Esophagus muscularis mucosa (tissue), 3 donors: ENCODE measurements at regions not wholly inside any gene's neighbourhood (a gene's known extent, or its start where the extent isn't known, plus 50 kb on each side); places are given as distances from the start of the nearest gene placed in this dataset.
A peak's percentile ranks its signal among the peaks of the same experiment; 100 is the strongest.
"Not testable (repeated sequence)": the region's sequence is repeated elsewhere in the genome, so short reads cannot be mapped to it uniquely, and the experiment has no call there.

Experiments used
- POLR2AphosphoS5 ChIP-seq, 2 donors: sonication (generic); formaldehyde crosslinking; IDR thresholded peaks; one replicate each; pipeline ENCODE4 v1.6.1; 2017; ENCODE audit warnings: antibody characterized with exemption in 2 of 2
- TF ChIP-seq, protein P1 (sequence below), 3 experiments: fragments of 200-600 bp in 2 of 3; fragments of 450-650 bp in 1 of 3; sonication (generic) in 2 of 3; IDR thresholded peaks; one replicate each; pipeline ENCODE4 v1.5.1; 2017 to 2019; ENCODE audit warnings: antibody characterized with exemption in 3 of 3, mild to moderate bottlenecking in 2 of 3, moderate library complexity in 1 of 3

DNA sequence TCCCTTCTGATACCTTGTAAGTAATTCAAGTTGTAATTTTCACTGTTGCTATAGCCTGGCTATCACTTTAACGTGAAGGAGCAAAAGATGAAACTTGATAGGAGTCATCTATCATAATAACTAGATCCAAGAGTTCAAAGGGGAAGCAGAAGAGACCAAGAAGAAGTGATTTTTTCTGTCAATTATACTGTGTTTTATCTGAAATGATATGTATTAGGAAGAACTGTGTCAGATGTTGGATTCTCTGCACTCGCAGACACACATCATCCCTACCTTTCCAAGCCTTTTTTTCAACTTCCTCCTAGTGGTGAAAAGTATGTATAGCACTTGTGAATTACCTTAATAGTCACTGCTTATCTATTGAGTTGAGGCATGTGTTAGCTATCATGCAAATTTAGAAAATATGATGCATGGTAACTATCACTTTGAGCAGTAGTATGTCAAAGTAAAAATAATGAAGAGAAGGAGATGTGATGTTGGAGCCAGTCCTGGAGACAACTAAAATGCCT is 864.2 kb downstream of the PRIM2 start:
- TF ChIP-seq, protein P1, sequence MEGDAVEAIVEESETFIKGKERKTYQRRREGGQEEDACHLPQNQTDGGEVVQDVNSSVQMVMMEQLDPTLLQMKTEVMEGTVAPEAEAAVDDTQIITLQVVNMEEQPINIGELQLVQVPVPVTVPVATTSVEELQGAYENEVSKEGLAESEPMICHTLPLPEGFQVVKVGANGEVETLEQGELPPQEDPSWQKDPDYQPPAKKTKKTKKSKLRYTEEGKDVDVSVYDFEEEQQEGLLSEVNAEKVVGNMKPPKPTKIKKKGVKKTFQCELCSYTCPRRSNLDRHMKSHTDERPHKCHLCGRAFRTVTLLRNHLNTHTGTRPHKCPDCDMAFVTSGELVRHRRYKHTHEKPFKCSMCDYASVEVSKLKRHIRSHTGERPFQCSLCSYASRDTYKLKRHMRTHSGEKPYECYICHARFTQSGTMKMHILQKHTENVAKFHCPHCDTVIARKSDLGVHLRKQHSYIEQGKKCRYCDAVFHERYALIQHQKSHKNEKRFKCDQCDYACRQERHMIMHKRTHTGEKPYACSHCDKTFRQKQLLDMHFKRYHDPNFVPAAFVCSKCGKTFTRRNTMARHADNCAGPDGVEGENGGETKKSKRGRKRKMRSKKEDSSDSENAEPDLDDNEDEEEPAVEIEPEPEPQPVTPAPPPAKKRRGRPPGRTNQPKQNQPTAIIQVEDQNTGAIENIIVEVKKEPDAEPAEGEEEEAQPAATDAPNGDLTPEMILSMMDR (IDR thresholded peaks at IDR 0.05), result peak in 1 of 3 experiments; percentile 2
- not testable (repeated sequence) for TF ChIP-seq POLR2AphosphoS5 (IDR thresholded peaks at IDR 0.05)
